HepG2 (cell line): ENCODE measurements at regions not wholly inside any gene's neighbourhood (a gene's known extent, or its start where the extent isn't known, plus 50 kb on each side); places are given as distances from the start of the nearest gene placed in this dataset.

ENCODE experiments used
- ATAC-seq: fragments of 200-7000 bp; cut with Tn5 transposase; 3 replicates; pipeline ENCODE4 v1.9.1; 2020; ENCODE audit warnings: mild to moderate bottlenecking, moderate library complexity
- BruUV-seq: library from RNA; stranded (reverse); fragments of 400-500 nt; replicated peaks from 2 replicates; lab custom pipeline; 2021; lab: Mats Ljungman, UMichigan
- CTCF ChIA-PET: fragments of 300-600 bp; formaldehyde crosslinking; extraction: SDS; loops from one replicate; lab custom pipeline; 2021; ENCODE audit warnings: low total read pairs, inconsistent platforms, low intra/inter-chr PET ratio; lab: Yijun Ruan, JAX
- POLR2A ChIA-PET: fragments of 350-600 bp; sonication (Branson Sonifier 250); formaldehyde crosslinking; loops from one replicate; lab custom pipeline; 2020; ENCODE audit warnings: antibody characterized with exemption, inconsistent platforms; lab: Yijun Ruan, JAX
- DNase-seq: peaks from one replicate; pipeline ENCODE4 v3.0.0-alpha.2; 2015; ENCODE audit warnings: low spot score
- FAIRE-seq: peaks from 3 replicates; lab custom pipeline; 2011; peaks lifted over from hg19 to GRCh38; lab: Jason Lieb, UNC
- H2AFZ ChIP-seq: one replicate; pipeline ENCODE4 v1.6.1; 2011; ENCODE audit warnings: low read length, inconsistent platforms
- H3K27ac ChIP-seq: fragments of 300-600 bp; 3 replicates; pipeline ENCODE4 v1.8.0; 2011; ENCODE audit warnings: mixed run types, mild to moderate bottlenecking, mixed read lengths, low read length, inconsistent platforms; ENCODE audit not compliant: insufficient read depth; ENCODE audit errors: extremely low read length
- H3K27me3 ChIP-seq, 2 experiments: fragments of 200-600 bp in 1 of 2; 2 replicates in 1 of 2; 3 replicates in 1 of 2; pipeline versions ENCODE4 v1.6.0 to v1.8.0; 2011; ENCODE audit warnings: low read length in 2 of 2, mild to moderate bottlenecking in 2 of 2, moderate library complexity in 2 of 2, inconsistent platforms in 1 of 2; ENCODE audit not compliant: insufficient read depth in 2 of 2, control insufficient read depth in 1 of 2
- H3K36me3 ChIP-seq, 2 experiments: fragments of 200-600 bp in 1 of 2; replicated peaks in 1 of 2; 2 replicates in 1 of 2; 3 replicates in 1 of 2; pipeline versions ENCODE4 v1.5.1 to v1.8.0; 2011; ENCODE audit warnings: low read length in 2 of 2, inconsistent platforms in 1 of 2; ENCODE audit not compliant: insufficient read depth in 2 of 2, control insufficient read depth in 1 of 2
- H3K4me1 ChIP-seq: 2 replicates; pipeline ENCODE4 v1.5.1; 2012; ENCODE audit warnings: low read length, inconsistent platforms; ENCODE audit not compliant: insufficient read depth
- H3K4me2 ChIP-seq: 2 replicates; pipeline ENCODE4 v1.6.0; 2011; ENCODE audit warnings: low read depth, low read length, inconsistent platforms
- H3K4me3 ChIP-seq, 3 experiments: fragments of 200-600 bp in 1 of 3; sonication (generic), shearing (Covaris generic) in 1 of 3; replicated peaks in 1 of 3; 2 replicates each; pipeline ENCODE4 v1.5.1; 2011 to 2016; ENCODE audit warnings: low read length in 3 of 3, inconsistent platforms in 2 of 3, low read depth in 2 of 3, mild to moderate bottlenecking in 2 of 3, control low read depth in 1 of 3, mixed read lengths in 1 of 3; ENCODE audit not compliant: insufficient read depth in 1 of 3
- H3K79me2 ChIP-seq: one replicate; pipeline ENCODE4 v1.6.1; 2011; ENCODE audit warnings: low read length, inconsistent platforms; ENCODE audit not compliant: insufficient read depth
- H3K9ac ChIP-seq: 2 replicates; pipeline ENCODE4 v1.6.0; 2011; ENCODE audit warnings: mild to moderate bottlenecking, low read depth, low read length, inconsistent platforms; ENCODE audit not compliant: insufficient read depth
- H3K9me3 ChIP-seq: 2 replicates; pipeline ENCODE4 v1.5.1; 2012; ENCODE audit warnings: mild to moderate bottlenecking, low read length
- H4K20me1 ChIP-seq: 2 replicates; pipeline ENCODE4 v1.6.0; 2011; ENCODE audit warnings: inconsistent platforms, mild to moderate bottlenecking, low read length, moderate library complexity; ENCODE audit not compliant: insufficient read depth
- ATAD3A ChIP-seq: sonication (generic); formaldehyde crosslinking; IDR thresholded peaks from 2 replicates; pipeline ENCODE4 v1.4.0; 2020; ENCODE audit warnings: missing genetic modification reagents
- DBP ChIP-seq: sonication (generic); formaldehyde crosslinking; IDR thresholded peaks from 2 replicates; pipeline ENCODE4 v1.4.0; 2020; ENCODE audit warnings: missing genetic modification reagents; ENCODE audit errors: not compliant biosample characterization
- FOXA1 ChIP-seq, 2 experiments: fragments of 450-650 bp in 1 of 2; sonication (generic) in 1 of 2; formaldehyde crosslinking in 1 of 2; IDR thresholded peaks; 2 replicates each; pipeline versions ENCODE4 v1.4.0 to v1.6.1; 2016 to 2020; ENCODE audit warnings: missing genetic modification reagents in 1 of 2
- JARID2 ChIP-seq: sonication (generic); formaldehyde crosslinking; IDR thresholded peaks from 2 replicates; pipeline ENCODE4 v1.8.1; 2023; ENCODE audit warnings: missing genetic modification reagents, inconsistent platforms; ENCODE audit not compliant: insufficient replicate concordance
- JUN ChIP-seq: sonication (generic); formaldehyde crosslinking; IDR thresholded peaks from 2 replicates; pipeline ENCODE4 v1.4.0; 2020; ENCODE audit warnings: mild to moderate bottlenecking, missing genetic modification reagents
- KDM4B ChIP-seq: sonication (generic); formaldehyde crosslinking; IDR thresholded peaks from 2 replicates; pipeline ENCODE4 v1.4.0; 2020; ENCODE audit warnings: missing genetic modification reagents
- KLF16 ChIP-seq, 2 experiments: sonication (generic) in 1 of 2; formaldehyde crosslinking in 1 of 2; IDR thresholded peaks; 2 replicates each; pipeline versions ENCODE4 v1.6.1 to v1.8.0; 2016 to 2023; ENCODE audit warnings: missing genetic modification reagents in 2 of 2, missing compliant biosample characterization in 1 of 2
- MATR3 ChIP-seq: sonication (generic); formaldehyde crosslinking; IDR thresholded peaks from 2 replicates; pipeline ENCODE4 v1.4.0; 2020; ENCODE audit warnings: missing genetic modification reagents
- MAZ ChIP-seq, 2 experiments: sonication (generic) in 1 of 2; formaldehyde crosslinking in 1 of 2; IDR thresholded peaks; 2 replicates each; pipeline versions ENCODE4 v1.5.0 to v1.6.1; 2012 to 2020; ENCODE audit warnings: low read depth in 2 of 2, mild to moderate bottlenecking in 2 of 2, borderline replicate concordance in 1 of 2, improper control_type of control experiment in 1 of 2, low read length in 1 of 2, missing genetic modification reagents in 1 of 2, moderate library complexity in 1 of 2
- PLSCR1 ChIP-seq: sonication (generic); formaldehyde crosslinking; IDR thresholded peaks from 2 replicates; pipeline ENCODE4 v1.5.0; 2020; ENCODE audit warnings: missing genetic modification reagents, mild to moderate bottlenecking, borderline replicate concordance
- RFXANK ChIP-seq: IDR thresholded peaks from 2 replicates; pipeline ENCODE4 v1.6.1; 2016
- SIX4 ChIP-seq: sonication (generic); formaldehyde crosslinking; IDR thresholded peaks from 2 replicates; pipeline ENCODE4 v1.4.0; 2020; ENCODE audit warnings: missing genetic modification reagents
- ZNF556 ChIP-seq: sonication (generic); formaldehyde crosslinking; IDR thresholded peaks from 2 replicates; pipeline ENCODE4 v1.4.0; 2020; ENCODE audit warnings: mild to moderate bottlenecking, missing genetic modification reagents, borderline replicate concordance
- ZNF788 ChIP-seq: sonication (generic); formaldehyde crosslinking; IDR thresholded peaks from 2 replicates; pipeline ENCODE4 v1.5.0; 2020; ENCODE audit warnings: mild to moderate bottlenecking, missing genetic modification reagents, borderline replicate concordance
- WGBS: methylation state at CpG from one replicate; pipeline ENCODE4 v1.1.6; 2017; ENCODE audit warnings: low lambda C conversion rate; 5-methylcytosine and 5-hydroxymethylcytosine counted together
- in situ Hi-C: cut with HindIII; loops from 2 replicates; pipeline ENCODE4 v1.10.0; 2017; ENCODE audit warnings: low pct_unique_long_range_greater_than_20kb; ENCODE audit not compliant: extremely low pct_ligation_motif_present
- intact Hi-C: fragments of 100-400 bp; cut with micrococcal nuclease; formaldehyde crosslinking; loops from one replicate; pipeline ENCODE4 v1.10.0; 2022; ENCODE audit not compliant: unreplicated experiment
- TF ChIP-seq, protein P1 (sequence below): sonication (generic); formaldehyde crosslinking; IDR thresholded peaks from 2 replicates; pipeline ENCODE4 v1.5.0; 2020; ENCODE audit warnings: mild to moderate bottlenecking, missing genetic modification reagents
- TF ChIP-seq, protein P2 (sequence below): sonication (generic); formaldehyde crosslinking; IDR thresholded peaks from 2 replicates; pipeline ENCODE4 v1.8.1; 2022; ENCODE audit warnings: low read depth, mild to moderate bottlenecking, missing genetic modification reagents

- TF ChIP-seq, protein P1, sequence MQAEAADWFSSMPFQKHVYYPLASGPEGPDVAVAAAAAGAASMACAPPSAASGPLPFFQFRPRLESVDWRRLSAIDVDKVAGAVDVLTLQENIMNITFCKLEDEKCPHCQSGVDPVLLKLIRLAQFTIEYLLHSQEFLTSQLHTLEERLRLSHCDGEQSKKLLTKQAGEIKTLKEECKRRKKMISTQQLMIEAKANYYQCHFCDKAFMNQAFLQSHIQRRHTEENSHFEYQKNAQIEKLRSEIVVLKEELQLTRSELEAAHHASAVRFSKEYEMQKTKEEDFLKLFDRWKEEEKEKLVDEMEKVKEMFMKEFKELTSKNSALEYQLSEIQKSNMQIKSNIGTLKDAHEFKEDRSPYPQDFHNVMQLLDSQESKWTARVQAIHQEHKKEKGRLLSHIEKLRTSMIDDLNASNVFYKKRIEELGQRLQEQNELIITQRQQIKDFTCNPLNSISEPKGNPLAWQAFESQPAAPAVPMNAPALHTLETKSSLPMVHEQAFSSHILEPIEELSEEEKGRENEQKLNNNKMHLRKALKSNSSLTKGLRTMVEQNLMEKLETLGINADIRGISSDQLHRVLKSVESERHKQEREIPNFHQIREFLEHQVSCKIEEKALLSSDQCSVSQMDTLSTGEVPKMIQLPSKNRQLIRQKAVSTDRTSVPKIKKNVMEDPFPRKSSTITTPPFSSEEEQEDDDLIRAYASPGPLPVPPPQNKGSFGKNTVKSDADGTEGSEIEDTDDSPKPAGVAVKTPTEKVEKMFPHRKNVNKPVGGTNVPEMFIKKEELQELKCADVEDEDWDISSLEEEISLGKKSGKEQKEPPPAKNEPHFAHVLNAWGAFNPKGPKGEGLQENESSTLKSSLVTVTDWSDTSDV (CRISPR knock-in tag): no peak
- no peak for TF ChIP-seq DBP
- TF ChIP-seq KDM4B (CRISPR knock-in tag): no peak
- no peak for TF ChIP-seq ATAD3A (CRISPR knock-in tag)
- TF ChIP-seq ZNF788 (CRISPR knock-in tag): no peak
- no peak for TF ChIP-seq JARID2
- no peak for TF ChIP-seq MATR3 (CRISPR knock-in tag)
- TF ChIP-seq RFXANK (CRISPR knock-in tag): no peak
These were observed 383.6 kb upstream of the TPK1 start (continued) for GRCh38 chr7:145219461-145219860.

DNA sequence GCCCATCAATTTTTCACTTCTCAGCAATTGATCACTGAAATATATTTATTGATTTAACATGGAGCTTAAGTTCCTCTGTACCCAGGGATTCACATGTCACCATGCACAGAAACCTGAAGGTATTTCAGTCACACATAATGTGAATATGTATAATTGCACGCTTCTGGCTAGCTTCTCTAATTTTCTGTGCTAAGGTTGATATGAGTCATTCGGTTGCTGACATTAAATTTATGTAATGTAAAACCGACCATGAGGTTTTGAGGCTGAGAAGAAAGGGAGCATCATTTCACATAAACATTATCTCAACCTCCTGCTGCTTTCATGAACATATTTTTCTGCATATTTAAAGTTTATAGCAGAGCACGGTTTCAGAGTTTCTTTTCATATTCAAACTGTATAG lies 381.0 kb upstream of the TPK1 start:
- 4% methylated on average over 4 of the region's 4 CpGs for WGBS
- BruUV-seq: no TSS peak
- Histone ChIP-seq H3K4me2 (no peak overlapping the region), H3K9me3 (peaks cover 71% of the 10 kb centered on the region), H3K9ac (no peak overlapping the region), H4K20me1 (no peaks in the 10 kb centered on the region), H3K36me3 (no peaks in the 10 kb centered on the region), H3K4me3 (no peak overlapping the region), H3K4me1 (no peaks in the 10 kb centered on the region), H3K27ac (no peak overlapping the region), H3K27me3 (no peaks in the 10 kb centered on the region), H2AFZ (no peak overlapping the region), H3K79me2 (no peaks in the 10 kb centered on the region)
- ChIA-PET POLR2A (no interaction called here), CTCF (no interaction called here)
- no peak for ATAC-seq
- in situ Hi-C loops: no loop called here
- no peak for FAIRE-seq
- DNase-seq: no peak
- intact Hi-C loops: no loop called here
- TF ChIP-seq, protein P2, sequence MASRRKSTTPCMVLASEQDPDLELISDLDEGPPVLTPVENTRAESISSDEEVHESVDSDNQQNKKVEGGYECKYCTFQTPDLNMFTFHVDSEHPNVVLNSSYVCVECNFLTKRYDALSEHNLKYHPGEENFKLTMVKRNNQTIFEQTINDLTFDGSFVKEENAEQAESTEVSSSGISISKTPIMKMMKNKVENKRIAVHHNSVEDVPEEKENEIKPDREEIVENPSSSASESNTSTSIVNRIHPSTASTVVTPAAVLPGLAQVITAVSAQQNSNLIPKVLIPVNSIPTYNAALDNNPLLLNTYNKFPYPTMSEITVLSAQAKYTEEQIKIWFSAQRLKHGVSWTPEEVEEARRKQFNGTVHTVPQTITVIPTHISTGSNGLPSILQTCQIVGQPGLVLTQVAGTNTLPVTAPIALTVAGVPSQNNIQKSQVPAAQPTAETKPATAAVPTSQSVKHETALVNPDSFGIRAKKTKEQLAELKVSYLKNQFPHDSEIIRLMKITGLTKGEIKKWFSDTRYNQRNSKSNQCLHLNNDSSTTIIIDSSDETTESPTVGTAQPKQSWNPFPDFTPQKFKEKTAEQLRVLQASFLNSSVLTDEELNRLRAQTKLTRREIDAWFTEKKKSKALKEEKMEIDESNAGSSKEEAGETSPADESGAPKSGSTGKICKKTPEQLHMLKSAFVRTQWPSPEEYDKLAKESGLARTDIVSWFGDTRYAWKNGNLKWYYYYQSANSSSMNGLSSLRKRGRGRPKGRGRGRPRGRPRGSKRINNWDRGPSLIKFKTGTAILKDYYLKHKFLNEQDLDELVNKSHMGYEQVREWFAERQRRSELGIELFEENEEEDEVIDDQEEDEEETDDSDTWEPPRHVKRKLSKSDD: no peak
- TF ChIP-seq ZNF556 (CRISPR knock-in tag): no peak
- TF ChIP-seq JUN: no peak
- no peak for TF ChIP-seq PLSCR1 (CRISPR knock-in tag)
- no peak for TF ChIP-seq FOXA1 (IDR thresholded peaks at IDR 0.05)
- no peak for TF ChIP-seq FOXA1 (CRISPR knock-in tag; IDR thresholded peaks at IDR 0.05)
- TF ChIP-seq SIX4 (CRISPR knock-in tag): no peak
- TF ChIP-seq MAZ (IDR thresholded peaks at IDR 0.05; ENCODE audit: borderline replicate concordance, low read depth, low read length): no peak
- TF ChIP-seq MAZ (CRISPR knock-in tag; IDR thresholded peaks at IDR 0.05; ENCODE audit: low read depth): no peak
- no peak for TF ChIP-seq KLF16 (CRISPR knock-in tag; IDR thresholded peaks at IDR 0.05)
